ENCODE measurements at regions not wholly inside any gene's neighbourhood (a gene's known extent, or its start where the extent isn't known, plus 50 kb on each side); places are given as distances from the start of the nearest gene placed in this dataset.

- H2AFZ ChIP-seq (ENCODE audit: low read length): no peak overlapping the region
- CTCF ChIA-PET: no interaction called here
- no peak overlapping the region for H3K4me3 ChIP-seq (ENCODE audit: low read length)
- no peaks in the 10 kb centered on the region for H4K20me1 ChIP-seq (ENCODE audit: low read length)
- H3K27ac ChIP-seq (ENCODE audit: low read length): no peak overlapping the region
- H3K79me2 ChIP-seq (ENCODE audit: low read length): no peaks in the 10 kb centered on the region
- no peak overlapping the region for H3K4me2 ChIP-seq (ENCODE audit: low read length)
- TF ChIP-seq, protein P1, sequence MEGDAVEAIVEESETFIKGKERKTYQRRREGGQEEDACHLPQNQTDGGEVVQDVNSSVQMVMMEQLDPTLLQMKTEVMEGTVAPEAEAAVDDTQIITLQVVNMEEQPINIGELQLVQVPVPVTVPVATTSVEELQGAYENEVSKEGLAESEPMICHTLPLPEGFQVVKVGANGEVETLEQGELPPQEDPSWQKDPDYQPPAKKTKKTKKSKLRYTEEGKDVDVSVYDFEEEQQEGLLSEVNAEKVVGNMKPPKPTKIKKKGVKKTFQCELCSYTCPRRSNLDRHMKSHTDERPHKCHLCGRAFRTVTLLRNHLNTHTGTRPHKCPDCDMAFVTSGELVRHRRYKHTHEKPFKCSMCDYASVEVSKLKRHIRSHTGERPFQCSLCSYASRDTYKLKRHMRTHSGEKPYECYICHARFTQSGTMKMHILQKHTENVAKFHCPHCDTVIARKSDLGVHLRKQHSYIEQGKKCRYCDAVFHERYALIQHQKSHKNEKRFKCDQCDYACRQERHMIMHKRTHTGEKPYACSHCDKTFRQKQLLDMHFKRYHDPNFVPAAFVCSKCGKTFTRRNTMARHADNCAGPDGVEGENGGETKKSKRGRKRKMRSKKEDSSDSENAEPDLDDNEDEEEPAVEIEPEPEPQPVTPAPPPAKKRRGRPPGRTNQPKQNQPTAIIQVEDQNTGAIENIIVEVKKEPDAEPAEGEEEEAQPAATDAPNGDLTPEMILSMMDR (conservative IDR thresholded peaks at IDR 0.05; ENCODE audit: low read depth, low read length): no peak
- no peak for TF ChIP-seq EZH2phosphoT487 (IDR thresholded peaks at IDR 0.05; ENCODE audit: borderline replicate concordance, low read length)
- TF ChIP-seq EZH2 (IDR thresholded peaks at IDR 0.05; ENCODE audit: low read length, unreplicated experiment): no peak
- POLR2A ChIA-PET (ENCODE audit: unreplicated experiment): interaction anchor here (0.6 kb wide), 1 partner anchor 19 kb away, joined by 3 read pairs; no protein-coding TSS in a partner anchor
- H3K27me3 ChIP-seq (ENCODE audit: low read length): no peaks in the 10 kb centered on the region
- peaks cover 16% of the 10 kb centered on the region; the same call in 1 of the 2 replicates for H3K36me3 ChIP-seq (ENCODE audit: low read depth, low read length)
- no peak for DNase-seq
- no TSS peak for BruUV-seq (replicated peaks)
- H3F3A ChIP-seq (ENCODE audit: low read length, unreplicated experiment): no peaks in the 10 kb centered on the region
- intact Hi-C loops (cut with micrococcal nuclease): loop anchor here (2.0 kb wide), 1 partner anchor 13 kb away; no protein-coding TSS in a partner anchor
- no peak for ATAC-seq
- H3K9me3 ChIP-seq (ENCODE audit: low read length): peaks cover 35% of the 10 kb centered on the region
- no peaks in the 10 kb centered on the region for H3K9me2 ChIP-seq (replicated peaks; ENCODE audit: low read length)
- no peak overlapping the region for H3K9ac ChIP-seq (ENCODE audit: low read length)
- no peaks in the 10 kb centered on the region for H3K4me1 ChIP-seq (ENCODE audit: insufficient read depth, low read length)
These were observed 106.8 kb downstream of the MBL2 start for GRCh38 chr10:52665821-52666220.

DNA sequence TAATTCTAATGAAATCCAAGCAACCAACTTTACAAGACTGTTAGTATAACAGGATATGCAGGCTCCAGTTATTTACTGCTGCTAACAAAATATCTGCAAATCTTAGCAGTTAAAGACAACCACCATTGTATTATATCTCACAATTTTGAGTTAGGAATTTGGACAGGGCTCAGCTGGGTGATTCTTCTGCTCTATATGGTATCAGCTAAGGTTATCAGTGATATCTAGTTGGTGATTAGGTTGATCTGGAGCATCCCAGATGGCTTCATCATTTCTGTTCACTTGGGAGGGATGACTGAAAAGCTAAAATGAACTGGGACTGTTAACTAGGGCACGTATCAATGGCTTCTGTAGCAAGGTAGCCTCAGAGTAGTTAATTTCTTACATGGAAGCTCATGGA lies 105.7 kb downstream of the MBL2 start:
- ATAC-seq (no peak), DNase-seq (no peak)
- Histone ChIP-seq H4K20me1 (ENCODE audit: low read length) (no peaks in the 10 kb centered on the region), H3F3A (ENCODE audit: low read length, unreplicated experiment) (no peaks in the 10 kb centered on the region), H3K9me3 (ENCODE audit: low read length) (peaks cover 35% of the 10 kb centered on the region), H3K9me2 (replicated peaks; ENCODE audit: low read length) (no peaks in the 10 kb centered on the region), H3K27me3 (ENCODE audit: low read length) (no peaks in the 10 kb centered on the region), H3K36me3 (ENCODE audit: low read depth, low read length) (peaks cover 16% of the 10 kb centered on the region; the same call in 1 of the 2 replicates), H2AFZ (ENCODE audit: low read length) (no peak overlapping the region), H3K79me2 (ENCODE audit: low read length) (no peaks in the 10 kb centered on the region), H3K4me3 (ENCODE audit: low read length) (no peak overlapping the region), H3K4me2 (ENCODE audit: low read length) (no peak overlapping the region), H3K27ac (ENCODE audit: low read length) (no peak overlapping the region), H3K4me1 (ENCODE audit: insufficient read depth, low read length) (no peaks in the 10 kb centered on the region), H3K9ac (ENCODE audit: low read length) (no peak overlapping the region)
- POLR2A ChIA-PET (ENCODE audit: unreplicated experiment): no interaction called here
- BruUV-seq (replicated peaks): no TSS peak
- intact Hi-C loops (cut with micrococcal nuclease): no loop called here
- TF ChIP-seq, protein P1 (conservative IDR thresholded peaks at IDR 0.05; ENCODE audit: low read depth, low read length): no peak
- TF ChIP-seq EZH2 (IDR thresholded peaks at IDR 0.05; ENCODE audit: low read length, unreplicated experiment): no peak
- TF ChIP-seq EZH2phosphoT487 (IDR thresholded peaks at IDR 0.05; ENCODE audit: borderline replicate concordance, low read length): no peak
- CTCF ChIA-PET: interaction anchor here (0.6 kb wide), 1 partner anchor 800 kb away, joined by 4 read pairs; no protein-coding TSS in a partner anchor

- TF ChIP-seq, protein P1 (conservative IDR thresholded peaks at IDR 0.05; ENCODE audit: low read depth, low read length): no peak
- TF ChIP-seq EZH2 (IDR thresholded peaks at IDR 0.05; ENCODE audit: low read length, unreplicated experiment) (no peak), EZH2phosphoT487 (IDR thresholded peaks at IDR 0.05; ENCODE audit: borderline replicate concordance, low read length) (no peak)
- Histone ChIP-seq H3K9me2 (replicated peaks; ENCODE audit: low read length) (no peaks in the 10 kb centered on the region), H3K4me2 (ENCODE audit: low read length) (no peak overlapping the region), H3K9ac (ENCODE audit: low read length) (no peak overlapping the region), H4K20me1 (ENCODE audit: low read length) (no peaks in the 10 kb centered on the region), H3K27me3 (ENCODE audit: low read length) (no peaks in the 10 kb centered on the region), H2AFZ (ENCODE audit: low read length) (no peak overlapping the region), H3K4me1 (ENCODE audit: insufficient read depth, low read length) (no peaks in the 10 kb centered on the region), H3K9me3 (ENCODE audit: low read length) (peaks cover 35% of the 10 kb centered on the region), H3K79me2 (ENCODE audit: low read length) (no peaks in the 10 kb centered on the region), H3F3A (ENCODE audit: low read length, unreplicated experiment) (no peaks in the 10 kb centered on the region), H3K36me3 (ENCODE audit: low read depth, low read length) (peaks cover 16% of the 10 kb centered on the region; the same call in 1 of the 2 replicates), H3K4me3 (ENCODE audit: low read length) (no peak overlapping the region), H3K27ac (ENCODE audit: low read length) (no peak overlapping the region)
- ChIA-PET CTCF (interaction anchor here (0.7 kb wide), 1 partner anchor 649 kb away, joined by 3 read pairs; no protein-coding TSS in a partner anchor), POLR2A (ENCODE audit: unreplicated experiment) (no interaction called here)
- ATAC-seq: peak; percentile 76
- intact Hi-C loops (cut with micrococcal nuclease): no loop called here
- no TSS peak for BruUV-seq (replicated peaks)
- peak; percentile 59 for DNase-seq
These were observed 104.6 kb downstream of the MBL2 start for GRCh38 chr10:52668024-52668423.
